Body of pancreas (tissue), 4 donors: ENCODE measurements at regions not wholly inside any gene's neighbourhood (a gene's known extent, or its start where the extent isn't known, plus 50 kb on each side); places are given as distances from the start of the nearest gene placed in this dataset.

Experiments
- ATAC-seq: fragments of 150-250 bp; one replicate; pipeline ENCODE4 v1.9.1; 2016
- DNase-seq, 4 donors: peaks; one replicate each; pipeline ENCODE4 v3.0.0-alpha.2; 2019
- H3K27ac ChIP-seq, 4 donors: fragments of 200-600 bp; sonication (generic); 1 replicate in 3 of 4; 2 replicates in 1 of 4; pipeline versions ENCODE4 v1.5.1 to v1.6.1; 2016 to 2019; ENCODE audit warnings: mild to moderate bottlenecking in 1 of 4, mixed read lengths in 1 of 4, moderate library complexity in 1 of 4
- H3K27me3 ChIP-seq, 2 donors: fragments of 200-600 bp; sonication (generic); one replicate each; pipeline ENCODE4 v1.6.0; 2016; ENCODE audit warnings: mild to moderate bottlenecking in 1 of 2
- H3K36me3 ChIP-seq, 2 donors: fragments of 200-600 bp; sonication (generic); replicated peaks in 1 of 2; 2 replicates each; pipeline ENCODE4 v1.5.1; 2016; ENCODE audit warnings: low read depth in 2 of 2; ENCODE audit not compliant: insufficient read depth in 1 of 2
- H3K4me1 ChIP-seq: fragments of 200-600 bp; sonication (generic); one replicate; pipeline ENCODE4 v1.6.0; 2016
- H3K4me3 ChIP-seq, 2 donors: fragments of 200-600 bp; sonication (generic); 1 replicate in 1 of 2; 2 replicates in 1 of 2; pipeline ENCODE4 v1.5.1; 2016 to 2019
- H3K9me3 ChIP-seq, 3 donors: fragments of 200-600 bp; sonication (generic); 1 replicate in 2 of 3; 2 replicates in 1 of 3; pipeline ENCODE4 v1.5.1; 2016
- CTCF ChIP-seq, 7 experiments: fragments of 450-650 bp in 4 of 7; fragments of 200-600 bp in 3 of 7; sonication (generic) in 3 of 7; IDR thresholded peaks; one replicate each; pipeline ENCODE4 v1.5.1; 2016 to 2019; ENCODE audit warnings: antibody characterized with exemption in 7 of 7
- POLR2A ChIP-seq, 3 donors: fragments of 450-650 bp; IDR thresholded peaks; one replicate each; pipeline ENCODE4 v1.6.1; 2016; ENCODE audit warnings: antibody characterized with exemption in 3 of 3, mild to moderate bottlenecking in 2 of 3
- WGBS, 2 donors: methylation state at CpG; one replicate each; pipeline ENCODE4 v1.1.5; 2017; 5-methylcytosine and 5-hydroxymethylcytosine counted together
- intact Hi-C: fragments of 100-400 bp; cut with DNase I; formaldehyde crosslinking; loops from one replicate; pipeline ENCODE4 v1.15.1; 2023

GRCh38 chr5:154566146-154566680 is 88.2 kb upstream of the HAND1 start:
- intact Hi-C loops: no loop called here
- no peak for TF ChIP-seq CTCF (IDR thresholded peaks at IDR 0.05)
- TF ChIP-seq POLR2A (IDR thresholded peaks at IDR 0.05): no peak
- 74 to 85% methylated on average over 5 of the region's 5 CpGs for WGBS, 2 donors
- H3K4me1 ChIP-seq: peaks cover 13% of the 10 kb centered on the region
- ATAC-seq (no peak), DNase-seq (no peak)
- no peaks in the 10 kb centered on the region for H3K9me3 ChIP-seq
- no peaks in the 10 kb centered on the region for H3K36me3 ChIP-seq
- H3K27me3 ChIP-seq: no peaks in the 10 kb centered on the region
- H3K4me3 ChIP-seq: no peak overlapping the region
- H3K27ac ChIP-seq: no peak overlapping the region

GRCh38 chr5:154565123-154565522 is 87.1 kb upstream of the HAND1 start:
- no peaks in the 10 kb centered on the region for H3K36me3 ChIP-seq
- no peaks in the 10 kb centered on the region for H3K9me3 ChIP-seq
- ATAC-seq (no peak), DNase-seq (no peak)
- no peaks in the 10 kb centered on the region for H3K27me3 ChIP-seq
- TF ChIP-seq POLR2A (IDR thresholded peaks at IDR 0.05): no peak
- no peak for TF ChIP-seq CTCF (IDR thresholded peaks at IDR 0.05)
- peaks cover 13% of the 10 kb centered on the region for H3K4me1 ChIP-seq
- H3K4me3 ChIP-seq: no peak overlapping the region
- intact Hi-C loops: no loop called here
- H3K27ac ChIP-seq: no peak overlapping the region
- WGBS, 2 donors: 91% methylated on average over 5 of the region's 5 CpGs

DNA sequence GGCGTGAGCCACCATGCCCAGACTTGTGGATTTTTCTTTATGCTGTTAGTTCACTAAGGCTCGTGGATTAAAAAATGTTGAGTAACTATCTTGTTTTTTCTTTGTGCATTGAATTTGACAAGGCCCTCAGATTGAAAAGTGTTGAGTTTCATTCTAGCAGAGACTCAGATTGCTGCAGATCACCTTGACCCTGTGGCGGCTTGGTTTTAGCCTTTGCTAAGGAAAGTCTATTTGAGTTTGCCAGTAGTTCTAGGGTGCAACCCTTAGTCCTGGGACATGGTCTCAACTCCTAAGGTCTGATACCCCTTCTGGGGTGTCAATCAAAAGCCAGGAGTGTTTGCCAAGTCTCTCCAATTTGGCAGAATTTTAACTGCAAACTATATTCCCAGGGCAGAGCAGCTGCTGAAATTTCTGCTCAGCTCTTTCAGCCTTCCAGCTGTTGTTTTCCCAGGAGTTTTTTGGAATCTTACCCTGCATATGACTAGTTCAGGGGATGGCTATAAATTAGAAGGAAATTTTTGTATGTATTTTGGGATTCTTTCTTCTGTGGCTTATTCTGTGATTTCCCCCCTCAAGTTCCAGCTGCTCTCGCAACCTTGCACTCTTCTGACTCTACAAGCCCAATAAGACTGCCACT is 84.3 kb upstream of the HAND1 start:
- intact Hi-C loops: no loop called here
- H3K27me3 ChIP-seq: no peaks in the 10 kb centered on the region
- 60 to 65% methylated on average over 4 of the region's 4 CpGs for WGBS, 2 donors
- H3K36me3 ChIP-seq: no peaks in the 10 kb centered on the region
- no peaks in the 10 kb centered on the region for H3K9me3 ChIP-seq
- no peak overlapping the region for H3K4me3 ChIP-seq
- peaks cover 13% of the 10 kb centered on the region for H3K4me1 ChIP-seq
- ATAC-seq (peak; percentile 68), DNase-seq (peak; percentile 17 to 46 (median 29))
- H3K27ac ChIP-seq: peak overlapping the region in 3 of 4 donors; percentile 6 to 56 (median 52)
- TF ChIP-seq CTCF (IDR thresholded peaks at IDR 0.05) (no peak), POLR2A (IDR thresholded peaks at IDR 0.05) (no peak)

DNA sequence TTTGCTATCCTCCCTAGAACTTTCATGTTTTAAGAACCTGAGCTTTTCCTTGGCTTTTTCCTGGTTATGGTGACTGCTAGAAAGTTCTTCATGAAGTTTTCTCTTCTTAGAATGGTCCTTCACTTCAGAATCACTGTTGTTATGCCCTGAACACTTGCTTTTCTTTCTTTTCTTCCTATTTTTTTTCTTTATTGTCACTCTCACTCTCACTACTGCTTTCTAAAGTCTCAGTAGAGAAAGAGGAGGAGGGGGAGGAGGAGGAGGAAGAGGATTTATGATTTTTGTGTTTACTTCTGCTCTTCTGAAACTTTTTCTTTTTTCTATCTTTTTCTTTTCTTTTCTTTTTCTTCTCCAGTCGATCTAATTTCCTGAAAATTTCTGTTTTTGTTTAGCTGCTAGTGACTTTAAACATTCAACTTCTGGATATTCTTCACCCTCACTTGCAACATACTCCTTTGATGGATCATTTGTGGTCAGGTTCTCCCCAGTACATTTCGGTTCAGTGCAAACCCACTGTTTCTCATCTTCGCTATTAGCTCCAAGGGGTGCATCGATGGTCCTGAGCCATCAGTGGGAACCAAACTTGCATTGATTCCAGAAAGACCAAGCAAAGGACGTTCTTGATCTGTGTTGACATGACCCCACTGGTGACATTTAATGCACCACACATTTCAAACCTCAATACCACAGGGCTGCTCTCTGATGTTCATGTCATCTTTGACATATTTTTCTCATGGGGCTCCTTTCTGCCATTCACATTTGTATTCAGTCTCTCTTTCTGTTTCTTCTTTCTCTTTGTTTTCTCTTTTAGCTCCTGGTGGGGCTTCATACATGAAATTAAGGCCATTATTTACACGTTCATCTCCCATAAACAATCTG is 81.6 kb upstream of the HAND1 start:
- TF ChIP-seq CTCF (IDR thresholded peaks at IDR 0.05) (no peak), POLR2A (IDR thresholded peaks at IDR 0.05) (no peak)
- Histone ChIP-seq H3K4me3 (no peak overlapping the region), H3K9me3 (no peaks in the 10 kb centered on the region), H3K27ac (no peak overlapping the region), H3K27me3 (no peaks in the 10 kb centered on the region), H3K4me1 (peaks cover 13% of the 10 kb centered on the region), H3K36me3 (no peaks in the 10 kb centered on the region)
- DNase-seq (no peak), ATAC-seq (no peak)
- 81 to 87% methylated on average over 6 of the region's 6 CpGs for WGBS, 2 donors
- intact Hi-C loops: no loop called here
